ENCODE measurements at regions not wholly inside any gene's neighbourhood (a gene's known extent, or its start where the extent isn't known, plus 50 kb on each side); places are given as distances from the start of the nearest gene placed in this dataset.

GRCh38 chr1:55359611-55360010, 144.4 kb upstream of the USP24 start:
- H3K4me3 ChIP-seq (ENCODE audit: low read length) = no peak overlapping the region

DNA sequence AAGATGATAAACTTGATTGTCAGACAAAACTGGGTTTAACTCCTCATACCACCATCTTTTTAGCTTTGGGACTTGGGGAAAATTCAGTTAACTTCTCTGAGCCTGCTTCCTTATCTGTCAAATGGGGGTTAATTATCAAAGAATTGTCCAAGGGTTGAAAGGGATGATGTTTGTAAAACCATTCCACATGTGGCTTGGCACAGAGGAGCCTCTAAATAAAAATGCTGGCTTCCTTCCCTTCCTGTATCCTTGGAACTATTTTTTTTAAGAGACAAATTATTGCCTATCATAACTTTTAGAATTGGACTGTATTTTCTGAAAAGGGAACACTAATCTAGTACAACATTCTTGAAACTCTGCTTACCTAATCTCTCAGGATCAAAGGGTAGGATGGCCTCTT, 143.4 kb upstream of the USP24 start:
- no peak overlapping the region for H3K4me3 ChIP-seq (ENCODE audit: low read length)
- TF ChIP-seq ZNF274 (IDR thresholded peaks at IDR 0.05; ENCODE audit: low read depth, low read length) = no peak

More at GRCh38 chr1:55359611-55360010, 144.4 kb upstream of the USP24 start:
- TF ChIP-seq ZNF274 (IDR thresholded peaks at IDR 0.05; ENCODE audit: low read depth, low read length) = no peak

DNA sequence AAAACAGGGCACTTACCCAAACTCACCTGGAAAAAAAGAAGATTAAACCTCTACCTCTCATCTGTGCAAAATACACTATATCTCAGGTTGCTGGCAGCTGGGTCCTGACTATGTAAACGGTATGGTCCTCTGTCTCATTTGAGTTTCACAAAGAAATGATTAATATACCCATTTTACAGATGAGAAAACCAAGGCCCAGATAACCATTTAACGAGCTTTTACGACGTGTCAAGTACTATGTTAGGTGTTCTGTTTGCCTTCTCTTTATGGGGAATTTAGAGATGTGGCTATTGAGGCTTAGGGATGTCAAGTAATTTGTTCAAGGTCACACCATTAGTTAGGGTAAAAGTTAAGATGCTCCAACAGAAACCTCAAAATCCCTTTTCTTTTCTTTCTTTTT, 140.4 kb upstream of the USP24 start:
- no peak overlapping the region for H3K4me3 ChIP-seq (ENCODE audit: low read length)
- no peak for TF ChIP-seq ZNF274 (IDR thresholded peaks at IDR 0.05; ENCODE audit: low read depth, low read length)

GRCh38 chr1:55353707-55354620, 138.8 kb upstream of the USP24 start:
- TF ChIP-seq ZNF274 (IDR thresholded peaks at IDR 0.05; ENCODE audit: low read depth, low read length) = no peak

GRCh38 chr1:55352811-55353180, 137.6 kb upstream of the USP24 start:
- H3K4me3 ChIP-seq (ENCODE audit: low read length) = no peak overlapping the region
- no peak for TF ChIP-seq ZNF274 (IDR thresholded peaks at IDR 0.05; ENCODE audit: low read depth, low read length)

More at GRCh38 chr1:55353707-55354620, 138.8 kb upstream of the USP24 start:
- no peak overlapping the region for H3K4me3 ChIP-seq (ENCODE audit: low read length)

DNA sequence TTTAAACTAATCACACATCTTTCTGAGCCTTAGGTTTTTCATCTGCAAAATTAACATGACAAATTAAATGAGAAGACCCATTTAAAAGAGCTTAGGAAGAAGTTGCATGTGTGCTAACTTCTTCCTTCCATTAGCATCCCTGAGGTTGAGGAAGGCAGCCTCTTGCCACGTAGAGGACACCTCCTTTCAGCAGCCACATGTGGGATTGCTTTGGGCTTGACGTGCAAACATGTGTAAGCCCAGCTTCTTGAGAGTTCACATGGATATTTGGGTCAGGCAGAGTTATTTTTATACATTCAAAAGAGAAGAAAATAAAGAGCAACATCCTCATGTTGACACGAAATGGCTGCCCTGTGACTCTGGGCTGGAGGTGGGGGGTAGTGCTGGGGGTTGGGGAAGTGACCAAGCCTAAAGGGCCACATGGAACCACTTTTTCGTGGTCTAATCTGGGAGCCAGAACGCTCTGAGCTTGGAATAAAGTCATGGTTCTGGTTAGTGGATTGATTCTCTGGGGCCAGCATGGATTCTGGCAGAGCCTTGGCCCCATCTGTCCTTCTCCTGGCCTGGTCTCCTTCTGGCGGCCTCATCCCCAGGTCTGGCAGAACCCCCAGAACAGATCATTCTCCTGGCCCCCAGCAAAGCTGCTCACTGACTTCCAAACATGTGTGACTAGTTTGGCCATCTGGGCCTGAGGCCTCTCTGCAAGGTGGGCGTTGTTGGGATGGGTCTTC, 137.1 kb upstream of the USP24 start:
- no peak overlapping the region for H3K4me3 ChIP-seq (ENCODE audit: low read length)
- no peak for TF ChIP-seq ZNF274 (IDR thresholded peaks at IDR 0.05; ENCODE audit: low read depth, low read length)

GRCh38 chr1:55348356-55348755, 133.2 kb upstream of the USP24 start:
- no peak overlapping the region for H3K4me3 ChIP-seq (ENCODE audit: low read length)
- no peak for TF ChIP-seq ZNF274 (IDR thresholded peaks at IDR 0.05; ENCODE audit: low read depth, low read length)

DNA sequence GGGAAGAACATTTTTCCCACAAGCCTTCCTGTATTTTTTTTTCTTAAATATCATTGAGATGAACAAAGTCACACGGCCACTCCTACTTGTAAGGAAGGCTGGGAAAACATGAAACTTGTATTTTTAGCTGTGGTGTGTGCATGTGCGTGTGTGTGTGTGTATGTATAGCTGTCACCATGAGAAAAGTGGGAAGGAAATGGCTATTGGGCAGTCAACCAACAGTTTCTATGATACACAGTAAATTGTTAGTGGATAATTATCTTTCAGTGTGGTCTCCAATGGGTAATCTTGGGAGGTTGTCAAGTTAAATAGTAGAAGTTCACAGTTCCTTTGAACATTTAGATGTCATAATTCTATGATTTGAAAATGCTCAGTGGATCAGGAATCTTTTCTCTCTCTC, 132.7 kb upstream of the USP24 start:
- no peak for TF ChIP-seq ZNF274 (IDR thresholded peaks at IDR 0.05; ENCODE audit: low read depth, low read length)
- no peak overlapping the region for H3K4me3 ChIP-seq (ENCODE audit: low read length)

DNA sequence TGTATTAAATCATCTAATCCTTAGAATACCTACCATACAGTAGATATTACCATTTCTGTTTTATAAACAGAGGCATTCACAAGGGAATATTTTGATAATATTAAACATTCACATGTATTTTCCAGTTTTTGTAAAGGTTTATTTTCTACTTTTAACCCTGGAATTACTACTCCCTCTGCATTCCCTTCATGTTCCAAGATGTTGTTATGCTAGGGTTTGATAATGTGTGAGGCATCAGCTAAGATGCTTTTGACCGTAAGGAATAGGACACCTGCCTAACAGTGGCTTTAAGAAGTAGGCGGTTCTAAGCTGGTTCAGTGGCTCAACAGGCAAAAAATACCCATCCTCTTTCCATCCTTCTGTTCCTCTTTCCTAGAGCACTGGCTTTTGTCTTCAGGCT, 131.9 kb upstream of the USP24 start:
- H3K4me3 ChIP-seq (ENCODE audit: low read length) = no peak overlapping the region
- no peak for TF ChIP-seq ZNF274 (IDR thresholded peaks at IDR 0.05; ENCODE audit: low read depth, low read length)

DNA sequence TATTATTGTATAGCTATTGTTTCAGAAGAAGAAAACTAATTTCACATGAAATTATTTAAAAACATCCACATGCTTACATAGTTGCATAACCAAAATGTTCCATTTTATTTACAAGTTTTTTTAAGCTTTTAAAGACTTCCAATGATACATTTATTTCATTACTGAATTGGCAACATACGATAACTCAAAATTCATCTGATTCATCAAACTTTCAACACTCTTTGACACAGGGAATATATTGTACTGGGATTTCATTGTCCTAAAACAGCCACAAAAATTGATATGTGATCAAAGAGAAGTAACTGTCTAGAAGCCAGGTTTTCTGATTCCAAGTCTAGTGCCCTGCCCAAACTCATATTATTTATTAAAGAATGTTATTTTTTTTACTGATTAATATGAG, 131.4 kb upstream of the USP24 start:
- TF ChIP-seq ZNF274 (IDR thresholded peaks at IDR 0.05; ENCODE audit: low read depth, low read length) = no peak
- H3K4me3 ChIP-seq (ENCODE audit: low read length) = no peak overlapping the region

DNA sequence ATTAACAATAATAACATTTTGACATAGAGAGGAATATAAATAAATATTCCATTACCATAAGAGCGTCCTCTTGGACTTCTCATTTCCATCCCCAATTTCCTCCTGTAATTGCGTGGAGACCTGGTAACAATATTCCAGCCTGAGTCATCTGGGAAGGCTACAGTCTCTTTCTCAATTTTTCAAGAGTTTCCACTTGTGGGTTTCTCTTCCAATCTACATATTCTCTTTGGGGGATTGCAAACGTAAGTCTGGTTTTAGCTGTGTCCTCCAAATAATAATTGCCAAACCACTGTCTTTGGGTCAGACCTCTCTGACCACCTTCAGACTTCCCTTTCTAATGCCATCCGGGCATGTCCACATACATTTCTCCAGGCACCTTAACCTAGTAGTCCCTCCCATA, 124.5 kb upstream of the USP24 start:
- H3K4me3 ChIP-seq (ENCODE audit: low read length) = no peak overlapping the region
- TF ChIP-seq ZNF274 (IDR thresholded peaks at IDR 0.05; ENCODE audit: low read depth, low read length) = no peak

DNA sequence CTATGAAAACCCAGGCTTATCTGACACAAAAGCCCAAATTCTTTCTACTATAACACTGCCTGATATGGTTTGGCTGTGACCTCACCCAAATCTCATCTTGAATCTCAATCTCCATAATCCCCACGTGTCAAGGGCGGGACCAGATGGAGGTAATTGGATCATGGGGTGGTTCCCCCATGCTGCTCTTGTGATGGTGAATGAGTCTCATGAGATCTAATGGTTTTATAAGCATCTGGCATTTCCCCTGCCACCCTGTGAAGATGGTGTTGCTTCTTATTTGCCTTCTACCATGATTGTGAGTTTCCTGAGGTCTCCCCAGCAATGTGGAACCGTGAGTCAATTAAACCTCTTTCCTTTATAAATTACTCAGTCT, 123.3 kb upstream of the USP24 start:
- TF ChIP-seq ZNF274 (IDR thresholded peaks at IDR 0.05; ENCODE audit: low read depth, low read length) = no peak
- H3K4me3 ChIP-seq (ENCODE audit: low read length) = no peak overlapping the region

DNA sequence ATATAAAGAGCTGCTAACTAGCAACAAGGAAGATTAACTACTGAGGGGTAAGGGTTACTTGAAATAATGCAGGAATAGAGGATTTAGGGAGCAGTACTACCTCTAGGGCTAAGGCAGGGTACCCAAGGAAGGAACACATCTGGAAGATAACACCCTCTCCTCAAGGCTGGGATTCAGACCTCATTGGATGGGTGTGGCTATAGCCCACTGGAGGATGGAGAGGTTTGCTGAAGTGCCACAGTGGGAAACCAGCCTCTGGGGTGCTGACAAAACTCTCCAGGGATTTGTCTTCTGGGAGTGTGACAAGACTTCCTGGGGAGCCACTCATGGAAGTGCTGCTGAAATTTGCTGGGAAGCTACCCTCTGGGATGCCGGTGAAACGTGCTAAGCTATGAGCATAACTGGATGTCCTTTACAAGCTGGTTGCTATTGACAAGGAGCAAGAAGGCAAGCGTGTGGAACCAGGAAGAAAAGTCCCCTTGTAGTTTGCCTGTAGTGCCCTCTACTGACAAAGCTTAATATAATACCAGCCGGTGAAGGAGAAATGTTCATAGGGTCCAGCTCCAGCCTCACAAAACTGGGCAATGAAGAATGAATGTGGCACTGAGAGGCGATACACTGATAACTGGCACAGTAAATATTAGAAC, 122.8 kb upstream of the USP24 start:
- no peak for TF ChIP-seq ZNF274 (IDR thresholded peaks at IDR 0.05; ENCODE audit: low read depth, low read length)
- H3K4me3 ChIP-seq (ENCODE audit: low read length) = no peak overlapping the region

DNA sequence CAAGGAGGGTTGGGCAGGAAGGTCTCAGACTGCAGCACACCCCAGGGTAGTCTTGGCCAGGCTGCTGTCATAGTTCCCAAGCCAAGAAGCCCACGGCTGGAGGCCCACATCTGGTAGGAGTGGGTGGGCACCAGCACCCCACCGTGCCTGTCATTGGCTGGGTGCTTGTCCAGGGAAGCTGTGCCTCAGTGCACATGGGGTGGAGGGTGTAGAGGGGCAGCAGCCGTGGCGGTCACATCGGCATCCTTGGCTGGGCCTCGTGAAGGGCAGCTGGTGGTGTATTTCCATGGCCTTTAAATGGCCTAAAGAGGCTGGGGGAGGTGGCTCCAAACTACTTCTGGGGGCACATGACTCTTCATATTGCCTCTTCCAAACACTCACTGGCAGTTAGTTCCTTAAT, 119.6 kb upstream of the USP24 start:
- TF ChIP-seq ZNF274 (IDR thresholded peaks at IDR 0.05; ENCODE audit: low read depth, low read length) = no peak

GRCh38 chr1:55334160-55334559, 119.0 kb upstream of the USP24 start:
- no peak for TF ChIP-seq ZNF274 (IDR thresholded peaks at IDR 0.05; ENCODE audit: low read depth, low read length)
- H3K4me3 ChIP-seq (ENCODE audit: low read length) = no peak overlapping the region

More for the DNA sequence above, 119.6 kb upstream of the USP24 start:
- no peak overlapping the region for H3K4me3 ChIP-seq (ENCODE audit: low read length)

All from GM08714 (cell line).